ENCODE measurements at regions not wholly inside any gene's neighbourhood (a gene's known extent, or its start where the extent isn't known, plus 50 kb on each side); places are given as distances from the start of the nearest gene placed in this dataset.

GRCh38 chr20:52001999-52002666 lies 189.4 kb downstream of the ZFP64 start:
- TF ChIP-seq SUZ12 (IDR thresholded peaks at IDR 0.05; ENCODE audit: extremely low read depth, insufficient read depth, insufficient read length), result no peak
- TF ChIP-seq YY1 (IDR thresholded peaks at IDR 0.05; ENCODE audit: insufficient read depth, insufficient read length), result no peak

All from NT2/D1 (cell line).